ENCODE measurements at regions not wholly inside any gene's neighbourhood (a gene's known extent, or its start where the extent isn't known, plus 50 kb on each side); places are given as distances from the start of the nearest gene placed in this dataset.
"Not testable (repeated sequence)": the region's sequence is repeated elsewhere in the genome, so short reads cannot be mapped to it uniquely, and the experiment has no call there.

DNA sequence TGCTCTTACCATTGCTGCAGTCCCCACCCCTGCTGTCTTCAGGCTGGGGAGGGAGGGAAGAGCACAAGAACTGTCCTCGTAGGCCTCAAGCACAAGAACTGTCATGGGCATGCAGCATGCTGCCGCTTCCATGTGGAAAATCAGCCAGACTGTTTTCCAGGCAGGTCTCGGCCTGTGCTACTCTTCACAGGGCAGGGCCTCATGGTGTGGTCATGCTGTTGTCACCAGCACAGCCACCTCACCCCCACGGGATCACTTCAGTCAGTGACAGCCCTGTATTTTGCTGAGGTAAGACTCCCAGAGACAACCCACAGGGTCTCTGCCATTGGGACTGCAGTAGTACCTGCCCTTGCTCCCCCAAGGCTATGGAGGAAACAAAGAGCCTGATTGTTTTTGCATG is 205.3 kb downstream of the NAP1L3 start:
- no peak for DNase-seq (ENCODE audit: low read depth, low spot score)
- no peak overlapping the region for H3K4me3 ChIP-seq (ENCODE audit: low read length)

- H3K4me3 ChIP-seq (ENCODE audit: low read length) = no peak overlapping the region
- DNase-seq (ENCODE audit: low read depth, low spot score) = no peak
Observed at GRCh38 chrX:93466383-93466782, 207.0 kb downstream of the NAP1L3 start.

DNA sequence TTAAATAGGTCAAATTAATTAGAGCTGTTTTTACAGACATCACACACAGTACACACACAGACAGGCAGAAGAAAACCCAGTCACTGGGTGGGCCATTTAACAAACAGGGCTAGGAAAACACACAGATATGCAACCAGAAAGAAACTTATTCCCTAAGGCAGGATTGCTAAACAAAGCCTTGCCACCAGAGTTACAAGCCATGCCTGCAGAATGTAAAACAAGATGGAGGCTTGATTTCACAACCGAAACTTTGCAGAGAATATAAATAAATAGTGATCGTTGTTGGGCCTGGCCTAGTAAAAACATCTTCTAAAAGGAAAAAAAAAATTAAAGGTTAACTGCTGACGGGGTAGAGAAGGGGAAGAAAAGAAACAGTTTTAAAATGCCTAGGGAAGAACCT is 212.3 kb downstream of the NAP1L3 start:
- no peak for DNase-seq (ENCODE audit: low read depth, low spot score)
- H3K4me3 ChIP-seq (ENCODE audit: low read length) = no peak overlapping the region

- H3K4me3 ChIP-seq (ENCODE audit: low read length) = no peak overlapping the region
- DNase-seq (ENCODE audit: low read depth, low spot score) = no peak
Observed at GRCh38 chrX:93454509-93454908, 218.9 kb downstream of the NAP1L3 start.

- H3K4me3 ChIP-seq (ENCODE audit: low read length); DNase-seq (ENCODE audit: low read depth, low spot score): not testable (repeated sequence)
Observed at GRCh38 chrX:93434721-93435120, 238.7 kb downstream of the NAP1L3 start.

- no peak for DNase-seq (ENCODE audit: low read depth, low spot score)
- no peak overlapping the region for H3K4me3 ChIP-seq (ENCODE audit: low read length)
Observed at GRCh38 chrX:93428497-93428896, 244.9 kb downstream of the NAP1L3 start.

- DNase-seq (ENCODE audit: low read depth, low spot score) = peak; percentile 32
- no peak overlapping the region for H3K4me3 ChIP-seq (ENCODE audit: low read length)
Observed at GRCh38 chrX:93422693-93423092, 250.7 kb downstream of the NAP1L3 start.

- no peak for DNase-seq (ENCODE audit: low read depth, low spot score)
- H3K4me3 ChIP-seq (ENCODE audit: low read length) = no peak overlapping the region
Observed at GRCh38 chrX:93420525-93421082, 252.8 kb downstream of the NAP1L3 start.

- no peak overlapping the region for H3K4me3 ChIP-seq (ENCODE audit: low read length)
- DNase-seq (ENCODE audit: low read depth, low spot score) = no peak
Observed at GRCh38 chrX:93420090-93420489, 253.3 kb downstream of the NAP1L3 start.

DNA sequence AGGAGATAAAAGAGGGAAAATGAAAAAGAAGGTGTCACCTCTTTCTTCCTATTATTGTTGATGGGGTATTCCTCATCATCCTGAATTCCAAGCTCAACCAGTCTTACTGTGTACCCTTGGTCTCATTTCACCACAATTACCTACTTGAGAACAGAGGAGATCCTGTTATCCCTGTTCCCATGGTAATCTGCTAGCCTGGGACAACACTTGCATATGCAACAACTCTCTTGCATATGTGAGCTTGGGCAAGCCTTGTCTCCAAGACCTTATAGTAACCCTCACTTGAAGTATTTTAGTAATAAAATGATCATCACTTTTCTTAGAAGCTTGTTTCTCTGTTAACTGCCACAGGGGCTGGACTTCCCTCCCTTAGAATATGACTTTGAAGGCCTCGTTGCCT is 253.7 kb downstream of the NAP1L3 start:
- no peak for DNase-seq (ENCODE audit: low read depth, low spot score)
- no peak overlapping the region for H3K4me3 ChIP-seq (ENCODE audit: low read length)

GRCh38 chrX:93404121-93404520 is 269.3 kb downstream of the NAP1L3 start:
- DNase-seq (ENCODE audit: low read depth, low spot score) = no peak
- no peak overlapping the region for H3K4me3 ChIP-seq (ENCODE audit: low read length)

- DNase-seq (ENCODE audit: low read depth, low spot score) = no peak
- no peak overlapping the region for H3K4me3 ChIP-seq (ENCODE audit: low read length)
Observed at GRCh38 chrX:93354651-93355050, 318.7 kb downstream of the NAP1L3 start.

GRCh38 chrX:93346309-93346708 is 327.1 kb downstream of the NAP1L3 start:
- H3K4me3 ChIP-seq (ENCODE audit: low read length) = no peak overlapping the region
- no peak for DNase-seq (ENCODE audit: low read depth, low spot score)

DNA sequence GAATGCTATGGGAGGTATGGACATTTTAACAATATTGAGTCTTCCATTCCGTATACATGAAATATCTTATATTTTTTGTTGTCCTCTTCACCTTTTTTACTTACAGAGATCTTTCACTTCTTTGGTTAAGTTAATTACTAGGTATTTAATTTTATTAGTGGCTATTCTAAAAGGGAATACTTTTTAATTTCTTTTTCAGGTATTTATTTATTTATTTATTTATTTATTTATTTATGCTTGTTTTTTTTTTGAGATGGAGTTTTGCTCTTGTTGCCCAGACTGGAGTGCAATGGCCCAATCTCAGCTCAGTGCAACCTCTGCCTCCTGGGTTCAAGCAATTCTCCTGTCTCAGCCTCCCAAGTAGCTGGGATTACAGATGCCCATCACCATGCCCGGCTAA is 329.1 kb downstream of the NAP1L3 start:
- H3K4me3 ChIP-seq (ENCODE audit: low read length); DNase-seq (ENCODE audit: low read depth, low spot score): not testable (repeated sequence)

- H3K4me3 ChIP-seq (ENCODE audit: low read length) = no peak overlapping the region
- no peak for DNase-seq (ENCODE audit: low read depth, low spot score)
Observed at GRCh38 chrX:93332329-93332728, 341.0 kb downstream of the NAP1L3 start.

GRCh38 chrX:93322110-93322509 is 351.3 kb downstream of the NAP1L3 start:
- no peak for DNase-seq (ENCODE audit: low read depth, low spot score)
- H3K4me3 ChIP-seq (ENCODE audit: low read length) = no peak overlapping the region

DNA sequence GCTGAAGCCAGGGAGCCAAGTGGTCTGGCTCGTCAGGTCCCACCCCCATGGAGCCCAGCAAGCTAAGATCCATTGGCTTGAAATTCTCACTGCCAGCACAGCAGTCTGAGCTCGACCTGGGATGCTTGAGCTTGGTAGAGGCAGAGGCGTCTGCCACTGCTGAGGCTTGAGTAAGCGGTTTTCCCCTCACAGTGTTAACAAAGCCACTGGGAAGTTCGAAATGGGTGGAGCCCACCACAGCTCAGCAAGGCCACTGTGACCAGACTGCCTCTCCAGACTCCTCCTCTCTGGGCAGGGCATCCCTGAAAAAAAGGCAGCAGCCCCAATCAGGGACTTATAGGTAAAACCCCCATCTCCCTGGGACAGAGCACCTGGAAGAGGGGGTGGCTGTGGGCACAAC is 353.8 kb downstream of the NAP1L3 start:
- DNase-seq (ENCODE audit: low read depth, low spot score) = no peak
- H3K4me3 ChIP-seq (ENCODE audit: low read length) = no peak overlapping the region

All from Jurkat, Clone E6-1 (cell line).